Astrocyte (in vitro differentiated cells and primary cell): ENCODE measurements at regions not wholly inside any gene's neighbourhood (a gene's known extent, or its start where the extent isn't known, plus 50 kb on each side); places are given as distances from the start of the nearest gene placed in this dataset.

Experiments
- DNase-seq: peaks from one replicate; pipeline ENCODE4 v3.0.0-alpha.2; 2010; ENCODE audit warnings: low read depth
- FAIRE-seq: peaks from 2 replicates; lab custom pipeline; 2011; peaks lifted over from hg19 to GRCh38; lab: Jason Lieb, UNC
- H2AFZ ChIP-seq: 2 replicates; pipeline ENCODE4 v1.6.0; 2012; ENCODE audit warnings: low read depth, low read length, inconsistent platforms
- H3K27ac ChIP-seq: 2 replicates; pipeline ENCODE4 v1.5.1; 2011; ENCODE audit warnings: low read depth, low read length, inconsistent platforms
- H3K27me3 ChIP-seq: 2 replicates; pipeline ENCODE4 v1.6.0; 2011; ENCODE audit warnings: low read length, inconsistent platforms; ENCODE audit not compliant: insufficient read depth
- H3K36me3 ChIP-seq: 2 replicates; pipeline ENCODE4 v1.5.1; 2011; ENCODE audit warnings: low read length, inconsistent platforms; ENCODE audit not compliant: insufficient read depth
- H3K4me1 ChIP-seq: 2 replicates; pipeline ENCODE4 v1.5.1; 2011; ENCODE audit warnings: low read length, inconsistent platforms; ENCODE audit not compliant: insufficient read depth
- H3K4me2 ChIP-seq: 2 replicates; pipeline ENCODE4 v1.6.0; 2012; ENCODE audit warnings: low read length, inconsistent platforms
- H3K4me3 ChIP-seq: 2 replicates; pipeline ENCODE4 v1.5.1; 2011; ENCODE audit warnings: low read depth, mild to moderate bottlenecking, low read length, inconsistent platforms; ENCODE audit not compliant: insufficient read depth
- H3K79me2 ChIP-seq: 2 replicates; pipeline ENCODE4 v1.6.0; 2012; ENCODE audit warnings: mild to moderate bottlenecking, low read length, inconsistent platforms; ENCODE audit not compliant: insufficient read depth
- H3K9ac ChIP-seq: 2 replicates; pipeline ENCODE4 v1.6.0; 2012; ENCODE audit warnings: mild to moderate bottlenecking, low read length, inconsistent platforms
- H3K9me3 ChIP-seq: 2 replicates; pipeline ENCODE4 v1.5.1; 2012; ENCODE audit warnings: low read depth, mild to moderate bottlenecking, low read length, inconsistent platforms; ENCODE audit not compliant: insufficient read depth
- H4K20me1 ChIP-seq: 2 replicates; pipeline ENCODE4 v1.6.0; 2012; ENCODE audit warnings: low read length, inconsistent platforms; ENCODE audit not compliant: insufficient read depth
- H3K27ac Mint-ChIP-seq: one replicate; pipeline ENCODE4 v1.8.0; 2021; ENCODE audit warnings: mild to moderate bottlenecking, mixed read lengths; ENCODE audit not compliant: unreplicated experiment
- H3K27me3 Mint-ChIP-seq: one replicate; pipeline ENCODE4 v1.8.0; 2021; ENCODE audit warnings: low read depth, mixed read lengths; ENCODE audit not compliant: unreplicated experiment
- H3K36me3 Mint-ChIP-seq: one replicate; pipeline ENCODE4 v1.8.0; 2021; ENCODE audit warnings: low read depth, mixed read lengths; ENCODE audit not compliant: unreplicated experiment
- H3K4me1 Mint-ChIP-seq: one replicate; pipeline ENCODE4 v1.8.0; 2021; ENCODE audit warnings: low read depth, mixed read lengths; ENCODE audit not compliant: unreplicated experiment
- H3K4me3 Mint-ChIP-seq: one replicate; pipeline ENCODE4 v1.8.0; 2021; ENCODE audit warnings: mild to moderate bottlenecking, moderate library complexity, mixed read lengths; ENCODE audit not compliant: unreplicated experiment
- H3K9me3 Mint-ChIP-seq: one replicate; pipeline ENCODE4 v1.8.0; 2021; ENCODE audit warnings: mild to moderate bottlenecking, mixed read lengths; ENCODE audit not compliant: unreplicated experiment
- EZH2 ChIP-seq: IDR thresholded peaks from 2 replicates; pipeline ENCODE4 v1.6.1; 2012; ENCODE audit warnings: mild to moderate bottlenecking, low read length, inconsistent platforms; ENCODE audit not compliant: insufficient read depth
- TF ChIP-seq, protein P1 (sequence below): IDR thresholded peaks from 2 replicates; pipeline ENCODE4 v1.5.1; 2011; ENCODE audit warnings: low read depth, mild to moderate bottlenecking, inconsistent platforms, low read length, moderate library complexity; ENCODE audit not compliant: insufficient read depth

DNA sequence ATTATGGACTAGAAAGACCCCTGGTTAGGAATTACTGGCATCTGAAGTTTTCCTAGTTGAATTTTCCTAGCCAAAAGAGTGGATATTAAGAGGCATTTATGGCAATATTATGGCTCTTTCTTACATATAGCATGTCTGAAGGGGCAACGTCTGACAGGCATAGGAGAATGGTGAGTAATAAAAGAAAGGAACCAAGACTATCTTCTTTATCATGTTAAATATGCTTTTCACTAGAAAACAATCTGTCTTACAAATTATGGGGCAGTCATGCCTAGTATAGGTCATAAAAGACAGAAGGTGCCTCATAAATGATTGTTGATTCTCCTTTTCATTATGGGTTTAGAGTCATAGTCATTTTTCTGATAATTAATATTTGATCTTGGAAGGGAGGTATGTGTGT, 431.1 kb upstream of the HTR2C start:
- Histone ChIP-seq H3K79me2 (no peaks in the 10 kb centered on the region), H3K9me3 (no peaks in the 10 kb centered on the region), H3K27me3 (no peaks in the 10 kb centered on the region), H4K20me1 (no peaks in the 10 kb centered on the region), H3K9ac (no peak overlapping the region), H3K4me1 (no peaks in the 10 kb centered on the region), H3K36me3 (no peaks in the 10 kb centered on the region), H3K27ac (no peak overlapping the region), H2AFZ (no peak overlapping the region), H3K4me3 (no peak overlapping the region), H3K4me2 (no peak overlapping the region)
- Mint-ChIP-seq H3K9me3 (no peaks in the 10 kb centered on the region), H3K4me3 (no peak overlapping the region), H3K36me3 (no peaks in the 10 kb centered on the region), H3K4me1 (peaks cover 2% of the 10 kb centered on the region), H3K27ac (no peak overlapping the region), H3K27me3 (no peaks in the 10 kb centered on the region)
- FAIRE-seq (no peak), DNase-seq (no peak)
- TF ChIP-seq EZH2 = no peak
- TF ChIP-seq, protein P1, sequence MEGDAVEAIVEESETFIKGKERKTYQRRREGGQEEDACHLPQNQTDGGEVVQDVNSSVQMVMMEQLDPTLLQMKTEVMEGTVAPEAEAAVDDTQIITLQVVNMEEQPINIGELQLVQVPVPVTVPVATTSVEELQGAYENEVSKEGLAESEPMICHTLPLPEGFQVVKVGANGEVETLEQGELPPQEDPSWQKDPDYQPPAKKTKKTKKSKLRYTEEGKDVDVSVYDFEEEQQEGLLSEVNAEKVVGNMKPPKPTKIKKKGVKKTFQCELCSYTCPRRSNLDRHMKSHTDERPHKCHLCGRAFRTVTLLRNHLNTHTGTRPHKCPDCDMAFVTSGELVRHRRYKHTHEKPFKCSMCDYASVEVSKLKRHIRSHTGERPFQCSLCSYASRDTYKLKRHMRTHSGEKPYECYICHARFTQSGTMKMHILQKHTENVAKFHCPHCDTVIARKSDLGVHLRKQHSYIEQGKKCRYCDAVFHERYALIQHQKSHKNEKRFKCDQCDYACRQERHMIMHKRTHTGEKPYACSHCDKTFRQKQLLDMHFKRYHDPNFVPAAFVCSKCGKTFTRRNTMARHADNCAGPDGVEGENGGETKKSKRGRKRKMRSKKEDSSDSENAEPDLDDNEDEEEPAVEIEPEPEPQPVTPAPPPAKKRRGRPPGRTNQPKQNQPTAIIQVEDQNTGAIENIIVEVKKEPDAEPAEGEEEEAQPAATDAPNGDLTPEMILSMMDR = no peak

DNA sequence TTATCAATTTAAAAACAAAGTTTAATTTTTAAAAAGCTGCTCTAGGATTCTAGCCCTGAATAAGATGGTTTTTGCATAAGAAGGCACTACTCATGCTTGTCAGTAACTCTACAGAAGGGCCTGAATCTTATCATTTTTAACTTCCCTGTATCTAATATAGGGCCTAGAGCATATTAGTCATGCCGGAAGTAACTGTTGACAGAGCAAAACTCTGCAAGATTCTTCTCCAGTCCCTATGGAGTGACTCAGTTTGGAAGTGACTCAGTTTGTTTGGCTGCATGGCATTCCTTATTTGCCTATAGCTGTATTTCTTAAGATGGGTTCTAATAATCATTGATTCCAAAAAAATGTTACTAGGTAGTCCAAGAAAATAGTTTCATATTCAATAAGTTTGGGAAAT, 431.8 kb upstream of the HTR2C start:
- Mint-ChIP-seq H3K27me3 (no peaks in the 10 kb centered on the region), H3K27ac (no peak overlapping the region), H3K9me3 (no peaks in the 10 kb centered on the region), H3K4me1 (peaks cover 2% of the 10 kb centered on the region), H3K36me3 (no peaks in the 10 kb centered on the region), H3K4me3 (no peak overlapping the region)
- Histone ChIP-seq H3K4me3 (no peak overlapping the region), H3K36me3 (no peaks in the 10 kb centered on the region), H4K20me1 (no peaks in the 10 kb centered on the region), H3K9me3 (no peaks in the 10 kb centered on the region), H3K4me1 (no peaks in the 10 kb centered on the region), H3K9ac (no peak overlapping the region), H3K79me2 (no peaks in the 10 kb centered on the region), H3K27me3 (no peaks in the 10 kb centered on the region), H3K27ac (no peak overlapping the region), H3K4me2 (no peak overlapping the region), H2AFZ (no peak overlapping the region)
- peak; percentile 50 for DNase-seq
- FAIRE-seq = peak; percentile 9
- no peak for TF ChIP-seq EZH2
- TF ChIP-seq, protein P1 = no peak

DNA sequence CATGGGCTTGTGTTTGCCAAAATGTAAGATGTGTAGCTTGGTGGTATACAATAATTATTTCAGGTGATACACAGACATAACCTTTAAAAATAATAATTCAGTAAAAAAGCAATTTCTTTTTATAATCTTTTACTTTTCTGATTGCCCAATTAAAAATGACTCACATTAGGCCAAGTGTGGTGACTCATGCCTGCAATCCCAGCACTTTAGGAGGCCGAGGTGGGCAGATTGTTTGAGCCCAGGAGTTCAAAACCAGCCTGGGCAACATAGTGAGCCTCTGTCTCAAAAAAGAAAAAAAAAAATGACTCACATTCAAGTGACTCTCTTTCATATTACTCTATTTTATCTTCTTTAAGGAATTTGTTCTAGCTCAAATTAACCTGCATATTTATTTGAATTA, 449.4 kb upstream of the HTR2C start:
- Histone ChIP-seq H3K36me3 (no peaks in the 10 kb centered on the region), H3K9ac (no peak overlapping the region), H3K27me3 (no peaks in the 10 kb centered on the region), H2AFZ (no peak overlapping the region), H3K4me1 (no peaks in the 10 kb centered on the region), H3K4me3 (no peak overlapping the region), H3K79me2 (no peaks in the 10 kb centered on the region), H3K4me2 (no peak overlapping the region), H3K9me3 (no peaks in the 10 kb centered on the region), H4K20me1 (no peaks in the 10 kb centered on the region), H3K27ac (no peak overlapping the region)
- FAIRE-seq (peak; percentile 78), DNase-seq (no peak)
- Mint-ChIP-seq H3K4me1 (no peaks in the 10 kb centered on the region), H3K9me3 (no peaks in the 10 kb centered on the region), H3K36me3 (no peaks in the 10 kb centered on the region), H3K27me3 (no peaks in the 10 kb centered on the region), H3K4me3 (no peak overlapping the region), H3K27ac (no peak overlapping the region)
- TF ChIP-seq EZH2 = no peak
- TF ChIP-seq, protein P1 = no peak
